ENCODE measurements at regions not wholly inside any gene's neighbourhood (a gene's known extent, or its start where the extent isn't known, plus 50 kb on each side); places are given as distances from the start of the nearest gene placed in this dataset.
"Not testable (repeated sequence)": the region's sequence is repeated elsewhere in the genome, so short reads cannot be mapped to it uniquely, and the experiment has no call there.

- H3K9me3 Mint-ChIP-seq = no peaks in the 10 kb centered on the region
- H3K27ac Mint-ChIP-seq = no peak overlapping the region
- DNase-seq (ENCODE audit: low spot score) (no peak), ATAC-seq (no peak)
- H3K4me3 Mint-ChIP-seq = no peak overlapping the region
- no peaks in the 10 kb centered on the region for H3K27me3 Mint-ChIP-seq (ENCODE audit: low read depth)
- H3K4me1 Mint-ChIP-seq = no peaks in the 10 kb centered on the region
- ChIA-PET CTCF (no interaction called here), POLR2A (no interaction called here)
- H3K36me3 Mint-ChIP-seq = no peaks in the 10 kb centered on the region
- TF ChIP-seq CREM (CRISPR knock-in tag; IDR thresholded peaks at IDR 0.05) = no peak
- TF ChIP-seq ZNF416 (CRISPR knock-in tag; IDR thresholded peaks at IDR 0.05) = no peak
- TF ChIP-seq JUN (CRISPR knock-in tag; IDR thresholded peaks at IDR 0.05) = no peak
- TF ChIP-seq, protein P1, sequence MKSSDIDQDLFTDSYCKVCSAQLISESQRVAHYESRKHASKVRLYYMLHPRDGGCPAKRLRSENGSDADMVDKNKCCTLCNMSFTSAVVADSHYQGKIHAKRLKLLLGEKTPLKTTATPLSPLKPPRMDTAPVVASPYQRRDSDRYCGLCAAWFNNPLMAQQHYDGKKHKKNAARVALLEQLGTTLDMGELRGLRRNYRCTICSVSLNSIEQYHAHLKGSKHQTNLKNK (CRISPR knock-in tag; IDR thresholded peaks at IDR 0.05) = no peak
- TF ChIP-seq SMAD4 (CRISPR knock-in tag; IDR thresholded peaks at IDR 0.05) = no peak
- TF ChIP-seq, protein P2, sequence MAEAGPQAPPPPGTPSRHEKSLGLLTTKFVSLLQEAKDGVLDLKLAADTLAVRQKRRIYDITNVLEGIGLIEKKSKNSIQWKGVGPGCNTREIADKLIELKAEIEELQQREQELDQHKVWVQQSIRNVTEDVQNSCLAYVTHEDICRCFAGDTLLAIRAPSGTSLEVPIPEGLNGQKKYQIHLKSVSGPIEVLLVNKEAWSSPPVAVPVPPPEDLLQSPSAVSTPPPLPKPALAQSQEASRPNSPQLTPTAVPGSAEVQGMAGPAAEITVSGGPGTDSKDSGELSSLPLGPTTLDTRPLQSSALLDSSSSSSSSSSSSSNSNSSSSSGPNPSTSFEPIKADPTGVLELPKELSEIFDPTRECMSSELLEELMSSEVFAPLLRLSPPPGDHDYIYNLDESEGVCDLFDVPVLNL (CRISPR knock-in tag; IDR thresholded peaks at IDR 0.05; ENCODE audit: borderline replicate concordance, low read depth) = no peak
- TF ChIP-seq GABPB1 (CRISPR knock-in tag; IDR thresholded peaks at IDR 0.05) = no peak
- no peak for TF ChIP-seq MYBL2 (CRISPR knock-in tag; IDR thresholded peaks at IDR 0.05)
- TF ChIP-seq RELA (CRISPR knock-in tag; IDR thresholded peaks at IDR 0.05; ENCODE audit: borderline replicate concordance) = no peak
- TF ChIP-seq, protein P3, sequence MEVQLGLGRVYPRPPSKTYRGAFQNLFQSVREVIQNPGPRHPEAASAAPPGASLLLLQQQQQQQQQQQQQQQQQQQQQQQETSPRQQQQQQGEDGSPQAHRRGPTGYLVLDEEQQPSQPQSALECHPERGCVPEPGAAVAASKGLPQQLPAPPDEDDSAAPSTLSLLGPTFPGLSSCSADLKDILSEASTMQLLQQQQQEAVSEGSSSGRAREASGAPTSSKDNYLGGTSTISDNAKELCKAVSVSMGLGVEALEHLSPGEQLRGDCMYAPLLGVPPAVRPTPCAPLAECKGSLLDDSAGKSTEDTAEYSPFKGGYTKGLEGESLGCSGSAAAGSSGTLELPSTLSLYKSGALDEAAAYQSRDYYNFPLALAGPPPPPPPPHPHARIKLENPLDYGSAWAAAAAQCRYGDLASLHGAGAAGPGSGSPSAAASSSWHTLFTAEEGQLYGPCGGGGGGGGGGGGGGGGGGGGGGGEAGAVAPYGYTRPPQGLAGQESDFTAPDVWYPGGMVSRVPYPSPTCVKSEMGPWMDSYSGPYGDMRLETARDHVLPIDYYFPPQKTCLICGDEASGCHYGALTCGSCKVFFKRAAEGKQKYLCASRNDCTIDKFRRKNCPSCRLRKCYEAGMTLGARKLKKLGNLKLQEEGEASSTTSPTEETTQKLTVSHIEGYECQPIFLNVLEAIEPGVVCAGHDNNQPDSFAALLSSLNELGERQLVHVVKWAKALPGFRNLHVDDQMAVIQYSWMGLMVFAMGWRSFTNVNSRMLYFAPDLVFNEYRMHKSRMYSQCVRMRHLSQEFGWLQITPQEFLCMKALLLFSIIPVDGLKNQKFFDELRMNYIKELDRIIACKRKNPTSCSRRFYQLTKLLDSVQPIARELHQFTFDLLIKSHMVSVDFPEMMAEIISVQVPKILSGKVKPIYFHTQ (CRISPR knock-in tag; IDR thresholded peaks at IDR 0.05) = no peak
- no peak for TF ChIP-seq MAX (CRISPR knock-in tag; IDR thresholded peaks at IDR 0.05)
Measured at GRCh38 chrX:14303891-14304290, 225.4 kb upstream of the GLRA2 start.

DNA sequence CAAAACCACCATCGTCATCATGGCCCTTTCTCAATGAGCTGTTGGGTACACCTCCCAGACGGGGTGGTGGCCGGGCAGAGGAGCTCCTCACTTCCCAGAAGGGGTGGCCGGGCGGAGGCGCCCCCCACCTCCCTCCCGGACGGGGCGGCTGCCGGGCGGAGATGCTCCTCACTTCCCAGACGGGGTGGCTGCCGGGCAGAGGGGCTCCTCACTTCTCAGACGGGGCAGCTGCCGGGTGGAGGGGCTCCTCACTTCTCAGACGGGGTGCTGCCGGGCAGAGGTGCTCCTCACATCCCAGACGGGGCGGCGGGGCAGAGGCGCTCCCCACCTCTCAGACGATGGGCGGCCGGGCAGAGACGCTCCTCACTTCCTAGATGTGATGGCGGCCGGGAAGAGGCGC lies 226.8 kb upstream of the GLRA2 start:
- H3K27me3 Mint-ChIP-seq (ENCODE audit: low read depth); ATAC-seq; CTCF ChIA-PET; DNase-seq (ENCODE audit: low spot score); H3K36me3 Mint-ChIP-seq; H3K9me3 Mint-ChIP-seq; H3K4me3 Mint-ChIP-seq; POLR2A ChIA-PET; H3K4me1 Mint-ChIP-seq; H3K27ac Mint-ChIP-seq: not testable (repeated sequence)

- no peaks in the 10 kb centered on the region for H3K27me3 Mint-ChIP-seq (ENCODE audit: low read depth)
- H3K36me3 Mint-ChIP-seq = no peaks in the 10 kb centered on the region
- H3K4me3 Mint-ChIP-seq = no peak overlapping the region
- no peak for DNase-seq (ENCODE audit: low spot score)
- ChIA-PET CTCF (no interaction called here), POLR2A (no interaction called here)
- TF ChIP-seq NFATC4 (CRISPR knock-in tag; IDR thresholded peaks at IDR 0.05) (no peak), ZBTB21 (CRISPR knock-in tag; IDR thresholded peaks at IDR 0.05; ENCODE audit: borderline replicate concordance) (no peak), NFE2L1 (CRISPR knock-in tag; IDR thresholded peaks at IDR 0.05) (no peak), NR3C1 (CRISPR knock-in tag; conservative IDR thresholded peaks at IDR 0.05; ENCODE audit: low read depth) (no peak), FOXP1 (CRISPR knock-in tag; IDR thresholded peaks at IDR 0.05; ENCODE audit: borderline replicate concordance) (no peak), MYBL2 (CRISPR knock-in tag; IDR thresholded peaks at IDR 0.05) (no peak), SOX15 (CRISPR knock-in tag; IDR thresholded peaks at IDR 0.05) (no peak), USF2 (CRISPR knock-in tag; IDR thresholded peaks at IDR 0.05) (no peak), PREB (CRISPR knock-in tag; IDR thresholded peaks at IDR 0.05; ENCODE audit: borderline replicate concordance) (no peak), GABPB1 (CRISPR knock-in tag; IDR thresholded peaks at IDR 0.05) (no peak), IRF2 (CRISPR knock-in tag; IDR thresholded peaks at IDR 0.05; ENCODE audit: borderline replicate concordance, low read depth) (no peak), FOXK1 (CRISPR knock-in tag; IDR thresholded peaks at IDR 0.05) (no peak), EMX1 (CRISPR knock-in tag; IDR thresholded peaks at IDR 0.05) (no peak), HMGA2 (CRISPR knock-in tag; IDR thresholded peaks at IDR 0.05) (no peak), ETV6 (CRISPR knock-in tag; IDR thresholded peaks at IDR 0.05) (no peak)
- TF ChIP-seq, protein P4, sequence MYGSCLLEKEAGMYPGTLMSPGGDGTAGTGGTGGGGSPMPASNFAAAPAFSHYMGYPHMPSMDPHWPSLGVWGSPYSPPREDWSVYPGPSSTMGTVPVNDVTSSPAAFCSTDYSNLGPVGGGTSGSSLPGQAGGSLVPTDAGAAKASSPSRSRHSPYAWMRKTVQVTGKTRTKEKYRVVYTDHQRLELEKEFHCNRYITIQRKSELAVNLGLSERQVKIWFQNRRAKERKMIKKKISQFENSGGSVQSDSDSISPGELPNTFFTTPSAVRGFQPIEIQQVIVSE (CRISPR knock-in tag; IDR thresholded peaks at IDR 0.05; ENCODE audit: borderline replicate concordance) = no peak
- TF ChIP-seq, protein P5, sequence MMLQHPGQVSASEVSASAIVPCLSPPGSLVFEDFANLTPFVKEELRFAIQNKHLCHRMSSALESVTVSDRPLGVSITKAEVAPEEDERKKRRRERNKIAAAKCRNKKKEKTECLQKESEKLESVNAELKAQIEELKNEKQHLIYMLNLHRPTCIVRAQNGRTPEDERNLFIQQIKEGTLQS (CRISPR knock-in tag; conservative IDR thresholded peaks at IDR 0.05) = no peak
- H3K9me3 Mint-ChIP-seq = no peaks in the 10 kb centered on the region
- no peak overlapping the region for H3K27ac Mint-ChIP-seq
- ATAC-seq = no peak
- H3K4me1 Mint-ChIP-seq = no peaks in the 10 kb centered on the region
Measured at GRCh38 chrX:14300376-14300775, 229.0 kb upstream of the GLRA2 start.
